Activated naive CD8-positive, alpha-beta T cell treated with anti-CD3 and anti-CD28 coated beads, Interleukin-2, amount 50 U/mL, for 24 hours (primary cell): ENCODE measurements at regions not wholly inside any gene's neighbourhood (a gene's known extent, or its start where the extent isn't known, plus 50 kb on each side); places are given as distances from the start of the nearest gene placed in this dataset.

ENCODE experiments used
- ATAC-seq: fragments of 150-1000 bp; cut with Tn5 transposase; one replicate; pipeline ENCODE4 v1.10.0; 2021
- DNase-seq: peaks from one replicate; pipeline ENCODE4 v3.0.0; 2021
- H3K27ac Mint-ChIP-seq: one replicate; pipeline ENCODE4 v1.8.0; 2021; ENCODE audit warnings: mild to moderate bottlenecking, mixed read lengths
- H3K27me3 Mint-ChIP-seq: one replicate; pipeline ENCODE4 v1.8.0; 2021; ENCODE audit warnings: mixed read lengths
- H3K36me3 Mint-ChIP-seq: one replicate; pipeline ENCODE4 v1.8.0; 2021; ENCODE audit warnings: low read depth, mixed read lengths
- H3K4me1 Mint-ChIP-seq: one replicate; pipeline ENCODE4 v1.8.0; 2021; ENCODE audit warnings: mixed read lengths
- H3K4me3 Mint-ChIP-seq: one replicate; pipeline ENCODE4 v1.8.0; 2021; ENCODE audit warnings: mild to moderate bottlenecking, moderate library complexity, mixed read lengths
- H3K9me3 Mint-ChIP-seq: one replicate; pipeline ENCODE4 v1.8.0; 2021; ENCODE audit warnings: mixed read lengths

DNA sequence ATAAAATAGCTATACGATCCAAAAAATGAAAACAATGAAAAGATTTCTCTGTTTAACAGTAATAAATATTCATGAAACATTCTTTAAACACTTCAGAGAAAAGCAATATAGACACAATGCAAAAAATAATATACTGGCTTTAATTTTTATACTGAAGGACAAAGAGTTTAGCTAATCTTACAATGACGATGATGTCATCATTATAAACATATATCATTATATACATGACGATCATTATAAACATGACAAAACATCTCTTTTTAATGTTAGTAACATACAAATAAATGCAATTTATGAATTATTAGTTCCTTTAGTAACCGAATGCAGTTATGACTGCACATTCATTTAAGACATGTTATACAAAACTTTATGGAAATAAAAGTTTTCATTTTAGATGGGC is 1434.6 kb downstream of the PCDH18 start:
- Mint-ChIP-seq H3K9me3 (peaks cover 3% of the 10 kb centered on the region), H3K27ac (no peak overlapping the region), H3K27me3 (no peaks in the 10 kb centered on the region), H3K4me3 (no peak overlapping the region), H3K36me3 (no peaks in the 10 kb centered on the region), H3K4me1 (no peaks in the 10 kb centered on the region)
- no peak for ATAC-seq
- no peak for DNase-seq

DNA sequence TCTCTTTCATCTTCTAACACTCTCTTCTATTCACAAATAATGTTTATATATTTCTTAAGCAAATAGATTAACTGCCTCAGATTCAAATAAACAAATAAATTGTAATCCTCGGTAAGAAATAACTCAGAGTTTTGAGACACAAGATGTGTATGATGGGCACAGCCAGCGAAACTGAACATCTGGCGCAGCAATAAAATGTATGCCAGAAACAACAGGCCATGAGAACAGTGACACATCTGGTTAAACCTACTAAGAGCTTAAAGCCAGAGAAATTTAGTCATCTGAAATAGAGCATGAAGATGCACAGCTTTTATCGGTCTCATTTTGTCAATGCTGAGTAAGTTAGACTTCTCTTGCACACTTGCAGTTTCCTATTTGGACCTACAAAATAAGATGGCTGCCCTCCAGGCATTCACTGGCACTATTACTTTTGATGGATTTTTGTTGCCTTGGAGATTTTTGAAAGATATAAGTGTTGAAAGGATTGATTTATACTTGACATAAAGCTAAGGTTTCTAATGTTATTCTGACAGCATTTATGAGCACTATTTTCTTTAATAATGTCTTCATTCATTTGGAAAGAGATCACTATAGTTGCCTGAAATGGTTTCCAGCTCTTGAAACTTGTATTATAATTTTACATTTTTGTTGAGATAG is 1444.0 kb downstream of the PCDH18 start:
- no peaks in the 10 kb centered on the region for H3K36me3 Mint-ChIP-seq
- no peak for ATAC-seq
- DNase-seq = no peak
- no peak overlapping the region for H3K4me3 Mint-ChIP-seq
- H3K4me1 Mint-ChIP-seq = no peaks in the 10 kb centered on the region
- no peaks in the 10 kb centered on the region for H3K27me3 Mint-ChIP-seq
- no peak overlapping the region for H3K27ac Mint-ChIP-seq
- peaks cover 5% of the 10 kb centered on the region for H3K9me3 Mint-ChIP-seq

DNA sequence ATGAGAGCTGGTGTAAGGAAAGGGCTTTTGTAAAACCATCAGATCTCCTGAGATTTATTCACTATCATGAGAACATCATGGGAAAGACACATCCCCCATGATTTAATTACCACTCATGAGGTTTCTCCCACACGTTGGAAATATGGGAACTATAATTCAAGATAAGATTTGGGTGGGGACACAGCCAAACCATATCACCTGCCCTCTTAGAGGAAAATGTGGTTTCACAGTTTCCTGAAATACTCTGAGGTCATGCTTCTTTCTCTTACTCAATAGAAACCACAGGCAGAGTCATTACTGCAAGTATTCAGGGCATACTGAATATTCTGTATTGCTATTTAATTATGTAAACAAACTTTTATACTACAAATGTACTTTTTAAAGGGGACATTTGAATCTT is 1453.3 kb downstream of the PCDH18 start:
- H3K9me3 Mint-ChIP-seq = peaks cover 17% of the 10 kb centered on the region
- H3K4me3 Mint-ChIP-seq = no peak overlapping the region
- no peak overlapping the region for H3K27ac Mint-ChIP-seq
- H3K4me1 Mint-ChIP-seq = no peaks in the 10 kb centered on the region
- no peak for DNase-seq
- no peaks in the 10 kb centered on the region for H3K36me3 Mint-ChIP-seq
- ATAC-seq = no peak
- H3K27me3 Mint-ChIP-seq = no peaks in the 10 kb centered on the region

DNA sequence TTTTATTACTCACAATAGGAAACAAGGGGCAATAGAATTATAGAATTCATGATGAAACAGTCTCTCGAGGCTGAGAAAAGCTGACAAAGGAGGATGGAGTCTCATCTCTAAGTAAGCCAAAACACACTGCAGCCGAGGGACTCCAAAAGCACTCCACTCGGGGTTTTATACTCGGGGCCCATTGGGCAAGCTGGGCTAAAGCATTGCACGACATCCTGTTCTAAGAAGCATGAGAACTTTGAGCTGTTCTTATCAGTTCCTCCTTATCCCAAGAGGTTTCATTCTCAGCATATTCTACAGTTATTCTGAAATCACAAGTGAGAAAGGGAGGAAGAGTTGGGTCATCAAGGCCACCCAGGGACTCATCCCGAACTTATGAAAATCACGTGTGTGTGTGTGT is 1475.5 kb downstream of the PCDH18 start:
- Mint-ChIP-seq H3K4me3 (no peak overlapping the region), H3K27me3 (no peaks in the 10 kb centered on the region), H3K9me3 (peaks cover 3% of the 10 kb centered on the region), H3K27ac (no peak overlapping the region), H3K36me3 (no peaks in the 10 kb centered on the region), H3K4me1 (no peaks in the 10 kb centered on the region)
- ATAC-seq (no peak), DNase-seq (no peak)

DNA sequence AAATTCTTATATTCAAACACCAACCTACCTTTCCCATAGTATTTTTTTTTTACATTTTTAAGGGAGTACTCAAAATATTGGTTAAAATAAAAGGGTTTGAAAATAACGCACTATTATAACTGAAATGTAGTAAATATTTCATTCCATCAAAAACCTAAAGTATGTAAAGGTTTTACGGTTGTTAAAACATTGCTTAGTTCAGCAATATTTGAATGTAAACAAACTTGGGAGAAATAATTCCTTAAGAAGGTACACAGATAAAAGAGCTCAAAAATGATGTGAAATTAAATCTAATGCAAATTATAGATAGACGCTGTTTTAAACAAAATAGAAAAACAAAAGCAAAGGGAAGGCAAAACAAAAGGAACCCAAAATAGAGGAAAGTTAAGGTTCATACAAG is 1476.9 kb downstream of the PCDH18 start:
- ATAC-seq (no peak), DNase-seq (no peak)
- H3K4me1 Mint-ChIP-seq = no peaks in the 10 kb centered on the region
- H3K4me3 Mint-ChIP-seq = no peak overlapping the region
- no peaks in the 10 kb centered on the region for H3K36me3 Mint-ChIP-seq
- H3K27ac Mint-ChIP-seq = no peak overlapping the region
- peaks cover 3% of the 10 kb centered on the region for H3K9me3 Mint-ChIP-seq
- H3K27me3 Mint-ChIP-seq = no peaks in the 10 kb centered on the region

DNA sequence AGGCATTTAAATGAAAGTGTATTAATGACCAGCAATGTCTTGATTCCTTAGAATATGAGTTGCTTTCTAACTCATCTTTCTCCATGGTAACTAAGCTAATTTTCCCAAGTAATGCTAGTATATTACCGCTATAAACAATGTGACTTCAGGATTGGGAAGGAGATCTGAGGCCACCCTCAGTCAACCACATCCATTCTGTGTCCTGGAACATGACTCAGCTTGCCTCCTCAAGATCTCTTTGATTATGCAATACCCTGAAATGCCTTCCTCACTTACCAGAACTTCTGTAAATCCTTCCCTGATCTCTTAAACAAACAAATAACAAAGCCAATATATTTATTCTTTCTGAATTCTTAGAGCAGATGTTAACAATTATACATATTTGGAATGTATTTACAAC is 1495.5 kb downstream of the PCDH18 start:
- Mint-ChIP-seq H3K36me3 (no peaks in the 10 kb centered on the region), H3K4me3 (no peak overlapping the region), H3K9me3 (peaks cover 7% of the 10 kb centered on the region), H3K27ac (no peak overlapping the region), H3K27me3 (no peaks in the 10 kb centered on the region), H3K4me1 (no peaks in the 10 kb centered on the region)
- DNase-seq (no peak), ATAC-seq (no peak)

DNA sequence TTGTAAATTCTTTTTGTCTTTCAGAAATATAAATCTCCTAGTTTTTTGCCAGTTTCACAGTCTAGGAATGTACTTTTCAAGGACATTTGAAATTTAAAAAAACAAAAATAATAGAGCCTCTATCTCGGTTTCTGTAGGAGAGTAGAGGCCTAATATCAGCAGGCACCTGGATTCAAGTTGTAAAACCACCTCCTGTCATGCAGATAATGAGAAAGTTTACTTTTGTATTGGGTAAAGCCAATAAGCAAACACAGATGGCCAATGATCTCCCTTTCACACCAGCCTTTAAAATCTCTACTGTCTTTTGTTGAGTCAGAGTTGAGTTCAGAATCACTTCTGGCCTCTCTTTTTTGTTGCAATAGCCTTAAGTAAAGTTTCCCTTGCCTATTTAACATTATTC is 1499.9 kb downstream of the PCDH18 start:
- Mint-ChIP-seq H3K9me3 (peaks cover 11% of the 10 kb centered on the region), H3K4me1 (no peaks in the 10 kb centered on the region), H3K27ac (no peak overlapping the region), H3K36me3 (no peaks in the 10 kb centered on the region), H3K27me3 (no peaks in the 10 kb centered on the region), H3K4me3 (no peak overlapping the region)
- ATAC-seq (no peak), DNase-seq (no peak)

DNA sequence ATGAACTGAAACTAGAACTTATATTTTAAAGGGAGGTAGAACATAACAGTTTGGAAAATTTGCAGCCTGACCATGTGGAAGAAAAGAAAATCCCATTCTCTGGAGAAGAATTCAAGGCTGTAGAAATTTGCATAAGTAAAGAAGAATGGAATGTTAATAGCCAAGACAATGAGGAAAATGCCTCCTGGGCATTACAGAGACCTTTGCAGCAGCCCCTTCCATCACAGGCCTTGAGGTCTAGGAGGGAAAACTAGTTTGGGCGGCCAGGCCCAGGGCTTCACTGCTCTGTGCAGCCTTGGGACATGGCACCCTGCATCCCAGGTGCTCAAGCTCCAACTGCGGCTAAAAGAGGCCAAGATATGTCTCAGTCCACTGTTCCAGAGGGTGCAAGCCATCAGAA is 1506.8 kb downstream of the PCDH18 start:
- ATAC-seq (no peak), DNase-seq (no peak)
- H3K9me3 Mint-ChIP-seq = peaks cover 26% of the 10 kb centered on the region
- no peak overlapping the region for H3K27ac Mint-ChIP-seq
- H3K36me3 Mint-ChIP-seq = no peaks in the 10 kb centered on the region
- no peak overlapping the region for H3K4me3 Mint-ChIP-seq
- no peaks in the 10 kb centered on the region for H3K27me3 Mint-ChIP-seq
- H3K4me1 Mint-ChIP-seq = no peaks in the 10 kb centered on the region

DNA sequence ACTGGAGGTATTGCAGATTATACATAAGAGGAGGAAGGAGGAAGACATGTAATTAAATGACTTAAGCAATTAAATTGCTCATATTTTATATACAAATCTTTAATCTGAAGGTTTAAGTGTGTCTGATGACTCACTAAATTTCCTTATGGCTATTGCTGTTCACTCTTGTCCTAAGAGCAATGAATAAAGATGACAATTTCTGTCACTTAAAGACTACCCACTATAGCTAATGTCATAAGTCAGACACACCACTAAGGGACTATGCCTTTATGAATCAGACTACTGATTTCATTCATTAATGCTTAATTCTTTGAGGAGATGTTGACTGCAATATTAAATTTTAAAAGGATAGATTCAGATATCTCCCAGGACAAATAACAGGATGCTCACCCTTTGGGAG is 1514.7 kb downstream of the PCDH18 start:
- H3K4me1 Mint-ChIP-seq = no peaks in the 10 kb centered on the region
- no peak overlapping the region for H3K27ac Mint-ChIP-seq
- DNase-seq (no peak), ATAC-seq (no peak)
- no peaks in the 10 kb centered on the region for H3K27me3 Mint-ChIP-seq
- H3K4me3 Mint-ChIP-seq = no peak overlapping the region
- H3K9me3 Mint-ChIP-seq = peaks cover 10% of the 10 kb centered on the region
- no peaks in the 10 kb centered on the region for H3K36me3 Mint-ChIP-seq

DNA sequence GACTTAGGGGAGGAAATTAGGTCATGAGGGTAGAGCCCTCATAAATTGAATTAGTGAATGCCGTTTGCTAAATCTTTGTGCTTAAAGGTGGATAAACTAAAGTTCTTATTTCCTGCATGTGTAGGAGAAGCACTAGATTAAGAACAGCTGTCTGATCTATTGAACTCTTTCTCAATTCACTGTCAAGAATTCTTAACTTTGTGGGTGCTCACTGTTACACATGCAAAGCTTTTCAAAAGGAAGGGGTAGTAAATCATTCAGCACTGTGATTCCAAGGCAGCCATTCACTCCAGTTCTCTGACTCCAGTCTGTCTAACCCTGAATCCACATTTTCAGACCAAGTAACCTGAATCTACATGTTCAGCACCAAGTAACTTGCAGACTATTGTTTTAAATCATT is 1520.1 kb downstream of the PCDH18 start:
- ATAC-seq (no peak), DNase-seq (no peak)
- peaks cover 7% of the 10 kb centered on the region for H3K9me3 Mint-ChIP-seq
- no peaks in the 10 kb centered on the region for H3K36me3 Mint-ChIP-seq
- no peaks in the 10 kb centered on the region for H3K4me1 Mint-ChIP-seq
- H3K27me3 Mint-ChIP-seq = no peaks in the 10 kb centered on the region
- H3K27ac Mint-ChIP-seq = no peak overlapping the region
- H3K4me3 Mint-ChIP-seq = no peak overlapping the region

DNA sequence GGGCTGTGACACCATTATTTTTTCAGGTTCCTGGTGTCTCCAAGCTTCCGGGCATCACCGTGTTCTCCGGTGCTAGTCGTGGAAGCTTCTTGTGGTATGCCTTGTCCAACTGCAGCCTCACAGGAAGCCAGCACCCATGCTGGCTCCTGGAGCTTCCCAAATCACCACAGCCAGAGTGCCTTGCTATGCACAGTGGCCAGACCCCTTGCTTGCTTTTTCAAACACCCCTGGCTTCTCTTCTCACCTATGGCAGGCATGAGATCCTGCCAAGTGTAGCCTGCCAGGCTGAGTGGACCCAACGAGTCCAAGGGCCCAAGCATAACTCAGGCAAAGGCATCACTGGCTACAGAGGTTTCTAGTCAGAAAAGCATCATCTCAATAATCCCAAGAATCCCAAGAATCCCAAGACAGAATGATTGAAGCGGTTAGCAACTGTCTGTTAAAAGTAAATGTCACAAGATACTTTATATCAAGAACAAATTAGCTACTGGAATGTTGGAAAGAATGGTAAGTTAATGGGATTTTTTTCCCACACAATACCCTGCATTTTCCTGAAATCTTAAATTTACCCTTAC is 1522.9 kb downstream of the PCDH18 start:
- no peak for DNase-seq
- Mint-ChIP-seq H3K36me3 (no peaks in the 10 kb centered on the region), H3K9me3 (peaks cover 3% of the 10 kb centered on the region), H3K27ac (no peak overlapping the region), H3K4me3 (no peak overlapping the region), H3K27me3 (no peaks in the 10 kb centered on the region), H3K4me1 (no peaks in the 10 kb centered on the region)
- no peak for ATAC-seq

DNA sequence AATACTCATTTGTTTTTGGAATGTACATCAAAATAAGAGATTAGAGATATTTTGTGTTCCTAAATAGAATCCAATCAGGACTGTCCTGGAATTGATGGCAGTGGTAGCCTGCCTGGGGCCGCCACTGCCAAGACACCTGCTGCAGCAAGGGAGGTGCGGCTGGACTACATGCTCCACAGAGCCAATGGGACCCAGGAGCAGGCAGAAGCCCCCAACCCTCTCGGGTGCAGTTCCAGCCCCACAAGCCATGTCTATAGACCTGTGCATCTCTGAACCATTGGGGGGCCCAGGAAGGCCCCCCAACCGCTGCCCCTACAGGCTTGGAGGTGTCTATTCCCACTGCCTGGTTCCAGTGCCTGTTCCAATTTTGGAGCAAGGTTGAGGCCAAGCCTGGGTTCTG is 1524.3 kb downstream of the PCDH18 start:
- H3K4me1 Mint-ChIP-seq = no peaks in the 10 kb centered on the region
- no peaks in the 10 kb centered on the region for H3K27me3 Mint-ChIP-seq
- no peak for ATAC-seq
- H3K4me3 Mint-ChIP-seq = no peak overlapping the region
- no peaks in the 10 kb centered on the region for H3K36me3 Mint-ChIP-seq
- peaks cover 4% of the 10 kb centered on the region for H3K9me3 Mint-ChIP-seq
- no peak for DNase-seq
- no peak overlapping the region for H3K27ac Mint-ChIP-seq

DNA sequence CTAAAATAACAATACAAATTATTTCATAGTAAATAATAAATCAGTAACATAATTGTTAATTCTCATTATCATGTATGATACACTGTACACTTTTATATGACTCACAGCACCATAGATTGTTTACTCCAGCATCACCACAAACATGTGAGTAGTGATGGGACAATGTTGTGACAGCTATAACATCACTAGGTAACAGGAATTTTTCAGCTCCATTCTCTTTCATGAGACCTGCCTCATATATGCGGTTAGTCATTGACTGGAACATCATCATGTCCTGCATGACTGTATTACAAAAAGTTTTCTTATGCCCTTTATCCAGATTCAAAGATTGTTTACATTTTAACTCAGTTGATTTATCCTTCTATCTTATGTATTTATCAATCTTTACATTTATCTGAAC is 1530.0 kb downstream of the PCDH18 start:
- ATAC-seq (no peak), DNase-seq (no peak)
- no peak overlapping the region for H3K4me3 Mint-ChIP-seq
- no peaks in the 10 kb centered on the region for H3K4me1 Mint-ChIP-seq
- H3K36me3 Mint-ChIP-seq = no peaks in the 10 kb centered on the region
- peaks cover 4% of the 10 kb centered on the region for H3K9me3 Mint-ChIP-seq
- H3K27me3 Mint-ChIP-seq = no peaks in the 10 kb centered on the region
- no peak overlapping the region for H3K27ac Mint-ChIP-seq

DNA sequence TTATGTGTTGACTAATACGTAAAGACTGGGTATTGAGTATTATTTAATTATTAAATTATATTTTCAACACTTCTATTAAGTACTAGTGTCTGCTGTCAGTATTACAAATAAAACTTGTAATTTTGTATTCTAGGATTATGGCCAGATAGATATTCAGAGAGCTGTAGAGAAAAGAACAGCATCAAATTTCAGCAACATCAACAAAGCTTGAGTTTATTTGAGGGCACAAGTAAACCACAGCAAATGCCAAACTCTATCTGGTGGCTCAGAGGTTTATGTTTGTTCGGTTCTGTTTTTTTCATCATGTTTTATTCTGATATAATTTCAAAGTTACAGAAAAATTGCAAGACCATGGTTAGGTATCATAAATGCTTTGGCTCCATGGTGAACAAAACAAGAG is 1530.5 kb downstream of the PCDH18 start:
- H3K9me3 Mint-ChIP-seq = peaks cover 4% of the 10 kb centered on the region
- no peaks in the 10 kb centered on the region for H3K36me3 Mint-ChIP-seq
- no peaks in the 10 kb centered on the region for H3K4me1 Mint-ChIP-seq
- no peak overlapping the region for H3K4me3 Mint-ChIP-seq
- no peaks in the 10 kb centered on the region for H3K27me3 Mint-ChIP-seq
- DNase-seq (no peak), ATAC-seq (no peak)
- H3K27ac Mint-ChIP-seq = no peak overlapping the region

DNA sequence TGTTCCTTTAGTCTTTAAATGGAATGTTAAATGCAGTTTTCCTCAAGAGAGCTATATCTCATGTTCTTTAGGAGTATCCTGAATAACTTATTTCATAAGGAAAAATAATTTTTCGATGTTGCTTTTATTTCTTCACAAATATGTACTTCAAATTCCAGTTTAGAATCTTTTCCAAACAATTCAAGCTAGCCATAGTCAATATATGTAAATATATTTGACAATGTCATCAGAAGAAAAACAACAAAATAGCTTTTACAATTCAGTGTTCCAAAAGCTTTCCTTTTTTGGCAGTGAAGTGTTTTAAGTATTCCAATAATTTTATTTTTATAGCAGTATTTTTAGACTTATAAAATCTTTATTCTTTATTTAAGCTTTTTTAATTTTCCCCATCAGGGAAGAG is 1532.0 kb downstream of the PCDH18 start:
- ATAC-seq = no peak
- H3K27me3 Mint-ChIP-seq = no peaks in the 10 kb centered on the region

DNA sequence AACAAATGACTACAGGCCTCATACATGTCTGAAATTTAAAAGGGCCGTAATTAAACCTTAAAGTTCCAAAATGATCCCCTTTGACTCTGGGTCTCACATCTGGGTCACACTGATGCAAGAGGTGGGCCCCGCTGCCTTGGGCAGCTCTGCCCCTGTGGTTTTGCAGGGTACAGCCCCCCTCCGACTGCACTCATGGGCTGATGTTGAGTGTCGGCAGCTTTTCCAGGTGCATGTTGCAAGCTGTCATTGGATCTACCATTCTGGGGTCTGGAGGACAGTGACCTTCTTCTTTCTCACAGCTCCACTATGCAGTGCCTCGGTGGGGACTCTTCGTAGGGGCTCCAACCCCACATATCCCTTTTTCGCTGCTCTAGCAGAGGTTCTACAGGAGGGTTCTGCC is 1537.9 kb downstream of the PCDH18 start:
- no peak overlapping the region for H3K27ac Mint-ChIP-seq
- no peak for DNase-seq
- no peaks in the 10 kb centered on the region for H3K27me3 Mint-ChIP-seq
- H3K4me1 Mint-ChIP-seq = no peaks in the 10 kb centered on the region
- no peak overlapping the region for H3K4me3 Mint-ChIP-seq
- H3K9me3 Mint-ChIP-seq = peaks cover 4% of the 10 kb centered on the region
- no peak for ATAC-seq
- no peaks in the 10 kb centered on the region for H3K36me3 Mint-ChIP-seq

More for the DNA sequence above, 1532.0 kb downstream of the PCDH18 start:
- no peak overlapping the region for H3K4me3 Mint-ChIP-seq
- H3K36me3 Mint-ChIP-seq = no peaks in the 10 kb centered on the region
- H3K4me1 Mint-ChIP-seq = no peaks in the 10 kb centered on the region
- peaks cover 4% of the 10 kb centered on the region for H3K9me3 Mint-ChIP-seq
- H3K27ac Mint-ChIP-seq = no peak overlapping the region
- DNase-seq = no peak
